ENCODE measurements at regions not wholly inside any gene's neighbourhood (a gene's known extent, or its start where the extent isn't known, plus 50 kb on each side); places are given as distances from the start of the nearest gene placed in this dataset.

DNA sequence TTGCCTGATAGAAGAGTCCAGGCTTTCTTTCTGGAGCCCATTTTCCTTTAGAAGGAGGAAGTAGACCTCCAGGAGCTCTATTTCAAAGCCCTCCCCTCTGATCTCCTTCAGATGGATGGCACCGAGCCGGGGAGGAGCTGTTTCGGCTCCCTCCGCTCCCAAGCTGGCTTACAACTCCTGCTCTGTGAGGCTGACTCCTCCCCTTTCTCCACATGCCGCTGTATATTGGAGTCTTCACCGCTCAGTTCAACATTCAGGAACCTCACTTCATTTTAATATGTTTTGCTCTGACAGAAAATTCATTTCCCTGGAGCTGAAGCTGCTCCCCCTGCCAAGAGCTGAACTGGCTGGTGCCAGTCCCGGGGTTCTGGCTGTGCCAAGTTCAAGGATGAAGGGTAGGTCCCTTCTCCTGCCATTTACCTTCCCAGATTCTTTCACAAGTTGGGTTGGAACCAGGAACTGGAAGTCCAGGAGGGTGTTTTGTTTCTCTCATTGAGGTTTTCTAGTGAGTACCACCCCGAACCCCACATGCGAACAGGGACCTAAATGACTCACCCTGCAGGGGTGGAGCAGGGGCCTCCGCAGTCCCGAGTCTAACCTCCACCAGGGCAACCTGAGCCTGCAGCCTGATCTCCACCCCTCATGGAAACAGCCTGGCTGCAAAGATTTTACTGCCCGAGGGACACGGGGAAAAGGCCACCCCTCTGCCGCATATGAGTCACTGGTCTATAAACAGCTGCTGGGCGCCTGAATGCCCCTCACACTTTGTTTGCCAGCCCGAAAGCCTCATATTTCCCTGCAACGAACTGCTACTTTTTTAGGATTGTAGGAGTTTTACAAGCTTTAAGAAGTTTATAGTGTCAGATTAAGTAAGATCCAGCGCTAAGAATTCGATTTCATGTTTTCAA, 68.6 kb upstream of the FOXA2 start:
- no peaks in the 10 kb centered on the region for H3K36me3 ChIP-seq (ENCODE audit: control insufficient read depth, insufficient read depth, low read length)
- WGBS, 2 experiments (ENCODE audit: insufficient coverage in 2 of 2), result 57 to 61% methylated on average over 11 to 13 of the region's 19 CpGs
- H3K27ac ChIP-seq (ENCODE audit: low read depth, low read length, severe bottlenecking), result no peak overlapping the region
- peaks cover 5% of the 10 kb centered on the region for H3K4me1 ChIP-seq (ENCODE audit: control insufficient read depth, insufficient read depth, low read length, poor library complexity, severe bottlenecking)
- H3K4me3 ChIP-seq (ENCODE audit: extremely low read depth, insufficient read depth, low read length, poor library complexity, severe bottlenecking), result no peak overlapping the region
- no peaks in the 10 kb centered on the region for H3K9me3 ChIP-seq (ENCODE audit: control insufficient read depth, low read length)

DNA sequence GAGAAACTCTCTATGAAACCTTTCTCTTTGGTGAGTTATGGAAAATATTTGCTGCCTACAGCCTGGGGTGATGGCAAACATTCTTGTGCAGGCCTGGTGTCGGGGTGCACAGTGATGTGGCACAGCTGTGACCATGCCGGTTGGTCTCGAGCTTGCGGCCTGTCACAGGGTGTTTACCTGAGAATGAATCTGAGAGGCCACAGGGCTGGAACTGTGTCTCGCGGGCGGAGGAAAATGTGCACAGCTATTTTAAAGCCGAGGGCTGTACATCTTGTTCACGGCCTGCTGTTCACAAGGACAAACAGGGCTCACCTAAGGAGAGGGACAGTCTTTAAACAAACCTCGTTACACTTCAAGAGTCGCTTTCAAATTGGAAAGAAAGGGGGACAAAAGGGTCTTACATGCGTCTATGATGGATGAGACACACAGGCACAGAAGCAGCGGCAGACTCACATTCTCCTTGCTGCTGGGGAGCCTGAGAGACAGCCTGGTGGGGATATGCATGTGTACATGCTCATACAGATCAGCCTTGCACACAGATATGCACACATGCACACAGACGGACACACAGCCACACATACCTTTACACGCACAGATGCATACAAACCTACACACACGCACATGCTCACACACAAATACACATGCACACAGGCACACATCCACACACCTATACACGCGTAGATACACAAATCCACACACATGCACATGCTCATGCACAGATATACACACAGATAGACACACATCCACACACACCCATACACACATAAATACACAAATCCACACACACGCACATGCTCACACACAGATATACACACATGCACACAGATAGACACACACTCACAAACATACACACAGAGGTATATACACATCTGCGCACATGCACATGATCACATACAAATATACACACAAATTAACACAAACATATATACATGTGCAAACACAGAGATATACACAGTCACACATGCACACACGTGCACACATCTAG, 69.6 kb upstream of the FOXA2 start:
- 88% methylated on average over 20 to 21 of the region's 21 CpGs for WGBS, 2 experiments (ENCODE audit: insufficient coverage in 2 of 2)
- peaks cover 5% of the 10 kb centered on the region for H3K4me1 ChIP-seq (ENCODE audit: control insufficient read depth, insufficient read depth, low read length, poor library complexity, severe bottlenecking)
- no peaks in the 10 kb centered on the region for H3K9me3 ChIP-seq (ENCODE audit: control insufficient read depth, low read length)
- H3K4me3 ChIP-seq (ENCODE audit: extremely low read depth, insufficient read depth, low read length, poor library complexity, severe bottlenecking), result no peak overlapping the region
- H3K36me3 ChIP-seq (ENCODE audit: control insufficient read depth, insufficient read depth, low read length), result no peaks in the 10 kb centered on the region
- no peak overlapping the region for H3K27ac ChIP-seq (ENCODE audit: low read depth, low read length, severe bottlenecking)

GRCh38 chr20:22663528-22664025, 79.2 kb upstream of the FOXA2 start:
- no peaks in the 10 kb centered on the region for H3K36me3 ChIP-seq (ENCODE audit: control insufficient read depth, insufficient read depth, low read length)
- 0 to 18% methylated on average over 2 to 4 of the region's 4 CpGs for WGBS, 2 experiments (ENCODE audit: insufficient coverage in 2 of 2)
- no peaks in the 10 kb centered on the region for H3K9me3 ChIP-seq (ENCODE audit: control insufficient read depth, low read length)
- H3K4me1 ChIP-seq (ENCODE audit: control insufficient read depth, insufficient read depth, low read length, poor library complexity, severe bottlenecking), result no peaks in the 10 kb centered on the region
- H3K4me3 ChIP-seq (ENCODE audit: extremely low read depth, insufficient read depth, low read length, poor library complexity, severe bottlenecking), result no peak overlapping the region
- no peak overlapping the region for H3K27ac ChIP-seq (ENCODE audit: low read depth, low read length, severe bottlenecking)

DNA sequence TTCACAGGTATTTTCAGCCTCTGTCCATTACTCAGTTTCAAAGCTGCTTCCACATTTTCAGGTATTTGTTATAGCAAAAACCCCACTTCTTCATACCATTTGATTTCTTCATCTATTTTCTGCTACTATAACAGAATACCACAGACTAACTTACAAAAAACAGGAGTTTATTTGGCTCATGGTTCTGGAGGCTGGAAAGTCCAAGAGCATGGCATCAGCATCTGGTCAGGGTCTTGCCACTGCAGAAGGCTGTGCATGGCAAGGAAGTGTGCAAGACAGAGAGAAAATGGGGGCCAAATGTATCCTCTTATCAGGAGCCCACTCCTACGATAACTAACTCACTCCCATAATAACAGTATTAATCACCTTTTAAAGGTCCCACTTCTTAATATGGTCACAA, 82.8 kb upstream of the FOXA2 start:
- Histone ChIP-seq H3K27ac (ENCODE audit: low read depth, low read length, severe bottlenecking) (no peak overlapping the region), H3K4me1 (ENCODE audit: control insufficient read depth, insufficient read depth, low read length, poor library complexity, severe bottlenecking) (no peaks in the 10 kb centered on the region), H3K9me3 (ENCODE audit: control insufficient read depth, low read length) (peaks cover 2% of the 10 kb centered on the region), H3K36me3 (ENCODE audit: control insufficient read depth, insufficient read depth, low read length) (no peaks in the 10 kb centered on the region), H3K4me3 (ENCODE audit: extremely low read depth, insufficient read depth, low read length, poor library complexity, severe bottlenecking) (no peak overlapping the region)
- no CpG with 5 or more reads among the region's 1 CpG for WGBS, 2 experiments (ENCODE audit: insufficient coverage in 2 of 2)

- no CpG with 5 or more reads among the region's 1 CpG for WGBS, 2 experiments (ENCODE audit: insufficient coverage in 2 of 2)
- no peak overlapping the region for H3K27ac ChIP-seq (ENCODE audit: low read depth, low read length, severe bottlenecking)
- H3K36me3 ChIP-seq (ENCODE audit: control insufficient read depth, insufficient read depth, low read length), result no peaks in the 10 kb centered on the region
Measured at GRCh38 chr20:22672191-22672590, 87.8 kb upstream of the FOXA2 start.

DNA sequence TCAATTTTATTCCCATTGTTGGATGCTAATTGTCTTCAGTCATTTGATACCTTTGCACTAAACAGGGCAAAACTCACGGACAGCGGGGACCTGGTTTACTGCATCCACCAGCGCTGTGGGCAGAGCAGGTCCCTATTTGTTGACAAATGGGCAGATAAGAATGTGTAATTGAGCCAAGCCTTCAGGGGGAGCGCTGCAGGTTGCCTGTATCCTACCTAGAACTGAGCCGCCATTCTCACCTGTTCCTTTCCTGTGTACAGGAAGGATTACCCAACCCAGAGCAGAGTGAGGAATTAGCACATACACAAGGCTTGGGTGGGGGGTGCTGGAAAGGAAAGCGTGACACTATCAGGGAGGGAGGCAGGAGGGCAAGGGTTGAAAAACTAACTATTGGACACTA, 89.1 kb upstream of the FOXA2 start:
- Histone ChIP-seq H3K4me3 (ENCODE audit: extremely low read depth, insufficient read depth, low read length, poor library complexity, severe bottlenecking) (no peak overlapping the region), H3K9me3 (ENCODE audit: control insufficient read depth, low read length) (peaks cover 4% of the 10 kb centered on the region), H3K27ac (ENCODE audit: low read depth, low read length, severe bottlenecking) (no peak overlapping the region), H3K4me1 (ENCODE audit: control insufficient read depth, insufficient read depth, low read length, poor library complexity, severe bottlenecking) (no peaks in the 10 kb centered on the region), H3K36me3 (ENCODE audit: control insufficient read depth, insufficient read depth, low read length) (no peaks in the 10 kb centered on the region)
- WGBS, 2 experiments (ENCODE audit: insufficient coverage in 2 of 2), result 93 to 97% methylated on average over 4 to 5 of the region's 6 CpGs

More at GRCh38 chr20:22672191-22672590, 87.8 kb upstream of the FOXA2 start:
- H3K9me3 ChIP-seq (ENCODE audit: control insufficient read depth, low read length), result peaks cover 2% of the 10 kb centered on the region
- no peaks in the 10 kb centered on the region for H3K4me1 ChIP-seq (ENCODE audit: control insufficient read depth, insufficient read depth, low read length, poor library complexity, severe bottlenecking)
- H3K4me3 ChIP-seq (ENCODE audit: extremely low read depth, insufficient read depth, low read length, poor library complexity, severe bottlenecking), result no peak overlapping the region

DNA sequence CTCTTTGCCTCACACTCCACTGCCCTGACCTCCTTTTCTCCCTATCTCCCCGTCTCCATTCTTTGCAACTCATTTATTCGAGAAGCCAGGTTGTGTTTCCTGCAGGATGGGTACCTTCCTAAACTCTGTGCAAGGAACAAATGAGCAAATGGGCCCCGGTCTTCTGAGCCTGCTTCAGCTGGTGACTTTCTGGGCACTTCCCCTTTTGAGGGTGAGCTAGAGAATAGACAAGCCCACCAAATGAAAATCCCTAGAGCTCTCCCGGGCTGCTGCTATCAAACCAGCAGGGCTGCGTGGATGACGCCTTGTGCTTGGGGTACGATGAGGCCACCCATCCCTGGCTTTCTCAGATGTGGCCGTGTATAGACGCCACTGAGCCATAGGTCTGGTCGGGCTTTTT, 91.0 kb upstream of the FOXA2 start:
- Histone ChIP-seq H3K9me3 (ENCODE audit: control insufficient read depth, low read length) (peaks cover 12% of the 10 kb centered on the region), H3K4me1 (ENCODE audit: control insufficient read depth, insufficient read depth, low read length, poor library complexity, severe bottlenecking) (no peaks in the 10 kb centered on the region), H3K36me3 (ENCODE audit: control insufficient read depth, insufficient read depth, low read length) (no peaks in the 10 kb centered on the region), H3K4me3 (ENCODE audit: extremely low read depth, insufficient read depth, low read length, poor library complexity, severe bottlenecking) (no peak overlapping the region), H3K27ac (ENCODE audit: low read depth, low read length, severe bottlenecking) (no peak overlapping the region)
- WGBS, 2 experiments (ENCODE audit: insufficient coverage in 2 of 2), result 88 to 94% methylated on average over 7 to 9 of the region's 10 CpGs

DNA sequence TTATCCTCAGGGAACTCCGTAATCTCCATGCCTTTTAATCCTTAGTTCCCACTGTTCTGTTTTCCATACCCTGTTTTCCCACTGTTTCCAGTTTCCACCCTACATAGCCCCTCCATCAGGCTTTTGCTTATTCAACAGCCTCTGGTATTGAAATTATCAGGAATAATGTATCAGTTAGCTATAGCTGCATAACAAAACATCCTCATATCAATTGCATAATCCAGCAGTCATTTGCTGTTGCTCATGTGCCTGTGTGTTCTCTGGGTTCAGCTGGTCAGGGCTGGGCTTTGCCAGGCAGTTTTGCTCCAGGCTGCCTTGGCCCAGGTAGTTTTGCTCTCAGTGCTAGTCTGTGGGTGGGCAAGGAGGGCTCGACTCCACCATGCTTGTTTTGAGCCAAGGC, 94.3 kb upstream of the FOXA2 start:
- WGBS, 2 experiments (ENCODE audit: insufficient coverage in 2 of 2), result 79 to 100% methylated on average over 2 of the region's 2 CpGs
- Histone ChIP-seq H3K36me3 (ENCODE audit: control insufficient read depth, insufficient read depth, low read length) (no peaks in the 10 kb centered on the region), H3K27ac (ENCODE audit: low read depth, low read length, severe bottlenecking) (no peak overlapping the region), H3K4me3 (ENCODE audit: extremely low read depth, insufficient read depth, low read length, poor library complexity, severe bottlenecking) (no peak overlapping the region), H3K4me1 (ENCODE audit: control insufficient read depth, insufficient read depth, low read length, poor library complexity, severe bottlenecking) (no peaks in the 10 kb centered on the region), H3K9me3 (ENCODE audit: control insufficient read depth, low read length) (peaks cover 9% of the 10 kb centered on the region)

GRCh38 chr20:22679197-22679596, 94.8 kb upstream of the FOXA2 start:
- 78 to 93% methylated on average over 3 of the region's 4 CpGs for WGBS, 2 experiments (ENCODE audit: insufficient coverage in 2 of 2)
- Histone ChIP-seq H3K4me1 (ENCODE audit: control insufficient read depth, insufficient read depth, low read length, poor library complexity, severe bottlenecking) (no peaks in the 10 kb centered on the region), H3K4me3 (ENCODE audit: extremely low read depth, insufficient read depth, low read length, poor library complexity, severe bottlenecking) (no peak overlapping the region), H3K9me3 (ENCODE audit: control insufficient read depth, low read length) (peaks cover 9% of the 10 kb centered on the region), H3K27ac (ENCODE audit: low read depth, low read length, severe bottlenecking) (no peak overlapping the region), H3K36me3 (ENCODE audit: control insufficient read depth, insufficient read depth, low read length) (no peaks in the 10 kb centered on the region)

GRCh38 chr20:22680031-22680740, 95.8 kb upstream of the FOXA2 start:
- H3K27ac ChIP-seq (ENCODE audit: low read depth, low read length, severe bottlenecking), result no peak overlapping the region
- H3K4me3 ChIP-seq (ENCODE audit: extremely low read depth, insufficient read depth, low read length, poor library complexity, severe bottlenecking), result no peak overlapping the region
- WGBS, 2 experiments (ENCODE audit: insufficient coverage in 2 of 2), result 72 to 86% methylated on average over 6 to 7 of the region's 9 CpGs
- H3K36me3 ChIP-seq (ENCODE audit: control insufficient read depth, insufficient read depth, low read length), result no peaks in the 10 kb centered on the region
- H3K9me3 ChIP-seq (ENCODE audit: control insufficient read depth, low read length), result peaks cover 9% of the 10 kb centered on the region
- H3K4me1 ChIP-seq (ENCODE audit: control insufficient read depth, insufficient read depth, low read length, poor library complexity, severe bottlenecking), result no peaks in the 10 kb centered on the region

Data from mesodermal cell (in vitro differentiated cells).